Psoas muscle (tissue), 7 donors: ENCODE measurements at regions not wholly inside any gene's neighbourhood (a gene's known extent, or its start where the extent isn't known, plus 50 kb on each side); places are given as distances from the start of the nearest gene placed in this dataset.

Experiments
- ATAC-seq, 4 donors: fragments of 200-7000 bp; cut with Tn5 transposase; one replicate each; pipeline ENCODE4 v1.9.1; 2020; ENCODE audit warnings: moderate library complexity in 3 of 4, mild to moderate bottlenecking in 2 of 4
- DNase-seq, 2 donors: peaks; one replicate each; pipeline ENCODE4 v3.0.0-alpha.2; 2020
- H3K27ac ChIP-seq: fragments of 200-600 bp; one replicate; pipeline ENCODE4 v1.8.0; 2022
- H3K27me3 ChIP-seq, 3 donors: fragments of 200-600 bp in 1 of 3; one replicate each; pipeline versions ENCODE4 v1.6.1 to v1.8.0; 2013 to 2022; ENCODE audit warnings: low read length in 2 of 3, mild to moderate bottlenecking in 2 of 3, moderate library complexity in 1 of 3; ENCODE audit not compliant: insufficient read depth in 3 of 3
- H3K36me3 ChIP-seq, 2 donors: fragments of 200-600 bp in 1 of 2; one replicate each; pipeline versions ENCODE4 v1.6.1 to v1.8.0; 2013 to 2022; ENCODE audit warnings: low read depth in 1 of 2, mild to moderate bottlenecking in 1 of 2, moderate library complexity in 1 of 2; ENCODE audit not compliant: insufficient read depth in 1 of 2
- H3K4me1 ChIP-seq: fragments of 200-600 bp; one replicate; pipeline ENCODE4 v1.8.0; 2022
- H3K4me3 ChIP-seq: fragments of 200-600 bp; one replicate; pipeline ENCODE4 v1.8.0; 2022; ENCODE audit warnings: mild to moderate bottlenecking
- H3K9me3 ChIP-seq: fragments of 200-600 bp; one replicate; pipeline ENCODE4 v1.8.0; 2022
- CTCF ChIP-seq: fragments of 200-600 bp; IDR thresholded peaks from one replicate; pipeline ENCODE4 v1.8.0; 2022; ENCODE audit warnings: antibody characterized with exemption
- WGBS, 3 donors: extraction: QIAGEN DNeasy Blood & Tissue Kit; methylation state at CpG; one replicate each; pipeline versions ENCODE4 v1.1.6 to v1.1.7; 2013; 5-methylcytosine and 5-hydroxymethylcytosine counted together
- intact Hi-C, 2 donors: fragments of 100-400 bp; cut with DNase I; formaldehyde crosslinking; loops; one replicate each; pipeline versions ENCODE4 v1.11.0 to v1.14.2; 2022
- donor health status: healthy with polysubstance abuse.
- donor health status: DM: no; HTN: no; CAD: no; lungs with moderate emphysema.
- donor health status: Bipolar disorder and iron deficiency.
- donor health status: healthy.
- donor health status: DM: yes; HTN: yes; CAD: no.
- donor health status: DM: no; HTN: no; CAD: no.
- donor health status: DM: yes; HTN: yes; CAD: no.

- Histone ChIP-seq H3K27me3 (no peaks in the 10 kb centered on the region), H3K4me1 (no peaks in the 10 kb centered on the region), H3K27ac (no peak overlapping the region), H3K4me3 (no peak overlapping the region), H3K36me3 (no peaks in the 10 kb centered on the region), H3K9me3 (no peaks in the 10 kb centered on the region)
- WGBS, 3 donors = 67 to 79% (median 76%) methylated on average over 6 of the region's 6 CpGs
- DNase-seq = no peak
- no peak for ATAC-seq
- no peak for TF ChIP-seq CTCF
- intact Hi-C loops = no loop called here
Observed at GRCh38 chr19:31910224-31910623, 435.2 kb upstream of the ZNF507 start.

- DNase-seq (no peak), ATAC-seq (no peak)
- Histone ChIP-seq H3K36me3 (no peaks in the 10 kb centered on the region), H3K4me1 (no peaks in the 10 kb centered on the region), H3K27ac (no peak overlapping the region), H3K9me3 (no peaks in the 10 kb centered on the region), H3K27me3 (no peaks in the 10 kb centered on the region), H3K4me3 (no peak overlapping the region)
- 77 to 79% (median 78%) methylated on average over 6 of the region's 6 CpGs for WGBS, 3 donors
- no peak for TF ChIP-seq CTCF
- intact Hi-C loops = no loop called here
Observed at GRCh38 chr19:31911577-31911976, 433.8 kb upstream of the ZNF507 start.

DNA sequence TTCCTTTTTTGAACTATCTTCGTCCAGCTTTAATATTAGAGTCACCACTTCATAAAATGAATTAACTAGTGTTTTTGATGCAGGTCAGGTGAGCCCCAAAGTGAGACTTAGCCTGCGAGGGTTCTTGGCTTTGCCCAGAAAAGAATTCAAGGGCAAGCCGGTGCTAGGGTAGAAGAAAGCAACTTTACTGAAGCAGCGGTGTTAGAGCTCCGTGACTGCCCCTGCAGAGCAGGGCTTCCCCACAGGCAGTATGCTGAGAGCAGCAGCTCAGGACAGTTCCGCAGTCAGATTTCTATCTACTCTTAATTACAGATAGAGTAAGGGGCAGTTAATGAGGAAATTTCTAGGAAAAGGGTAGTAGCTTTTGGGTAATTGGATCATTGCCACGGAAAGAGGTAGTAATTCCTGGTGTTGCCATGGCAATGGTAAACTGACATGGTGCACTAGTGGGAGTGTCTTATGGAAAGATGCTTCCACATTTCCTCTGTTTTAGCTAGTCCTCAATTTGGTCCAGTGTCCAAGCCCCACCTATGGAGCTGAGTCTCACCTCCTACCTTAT, 432.2 kb upstream of the ZNF507 start:
- no peak overlapping the region for H3K27ac ChIP-seq

GRCh38 chr19:31930401-31930800, 415.0 kb upstream of the ZNF507 start:
- H3K4me3 ChIP-seq = no peak overlapping the region
- H3K4me1 ChIP-seq = no peaks in the 10 kb centered on the region
- no peak for TF ChIP-seq CTCF
- no peak for DNase-seq
- 84 to 90% (median 89%) methylated on average over 2 of the region's 2 CpGs for WGBS, 3 donors
- H3K36me3 ChIP-seq = no peaks in the 10 kb centered on the region
- intact Hi-C loops = no loop called here
- H3K27ac ChIP-seq = no peak overlapping the region
- H3K27me3 ChIP-seq = no peaks in the 10 kb centered on the region
- ATAC-seq = no peak
- no peaks in the 10 kb centered on the region for H3K9me3 ChIP-seq

More for the DNA sequence above, 432.2 kb upstream of the ZNF507 start:
- no peak for ATAC-seq
- no peak for DNase-seq
- WGBS, 3 donors = 49 to 58% (median 56%) methylated on average over 7 of the region's 7 CpGs
- no peak for TF ChIP-seq CTCF
- no peaks in the 10 kb centered on the region for H3K4me1 ChIP-seq
- no peaks in the 10 kb centered on the region for H3K36me3 ChIP-seq
- H3K27me3 ChIP-seq = no peaks in the 10 kb centered on the region
- no peak overlapping the region for H3K4me3 ChIP-seq
- no peaks in the 10 kb centered on the region for H3K9me3 ChIP-seq
- intact Hi-C loops = no loop called here

DNA sequence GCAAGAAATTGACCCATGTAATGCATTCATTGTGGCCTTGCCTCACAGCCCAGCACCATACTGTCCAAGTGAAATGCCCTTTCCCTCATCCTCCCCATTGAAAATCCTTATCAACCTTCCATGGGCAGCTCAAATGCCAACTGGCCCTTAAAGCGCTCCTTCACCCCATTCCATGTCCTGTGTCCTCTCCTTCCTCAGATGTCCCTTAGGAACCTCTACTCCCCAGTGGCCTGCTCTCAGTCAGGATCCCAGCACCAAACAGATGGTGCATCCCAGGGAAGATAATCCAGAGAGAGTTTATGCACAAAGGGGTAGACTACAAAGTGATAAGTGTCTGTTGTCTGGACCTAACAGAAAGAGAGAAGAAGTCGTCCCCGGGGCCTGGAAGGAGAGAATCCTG, 407.4 kb upstream of the ZNF507 start:
- Histone ChIP-seq H3K27ac (no peak overlapping the region), H3K4me3 (no peak overlapping the region), H3K27me3 (peaks cover 0 to 2% (median 0%) of the 10 kb centered on the region in 3 donors), H3K36me3 (no peaks in the 10 kb centered on the region), H3K9me3 (no peaks in the 10 kb centered on the region), H3K4me1 (no peaks in the 10 kb centered on the region)
- no peak for ATAC-seq
- 87 to 95% (median 88%) methylated on average over 3 of the region's 3 CpGs for WGBS, 3 donors
- intact Hi-C loops = no loop called here
- DNase-seq = no peak
- no peak for TF ChIP-seq CTCF
